Testis (tissue), 2 donors: ENCODE measurements at regions not wholly inside any gene's neighbourhood (a gene's known extent, or its start where the extent isn't known, plus 50 kb on each side); places are given as distances from the start of the nearest gene placed in this dataset.

ENCODE experiments used
- DNase-seq: peaks from one replicate; pipeline ENCODE4 v3.0.0-alpha.2; 2019
- H3K27ac ChIP-seq, 2 donors: fragments of 200-600 bp; sonication (generic); one replicate each; pipeline ENCODE4 v1.5.1; 2019
- H3K27me3 ChIP-seq: fragments of 200-600 bp; sonication (generic); one replicate; pipeline ENCODE4 v1.5.1; 2019
- H3K36me3 ChIP-seq: fragments of 200-600 bp; sonication (generic); one replicate; pipeline ENCODE4 v1.5.1; 2017; ENCODE audit warnings: low read depth; ENCODE audit errors: missing control alignments
- H3K4me1 ChIP-seq: fragments of 200-600 bp; sonication (generic); one replicate; pipeline ENCODE4 v1.5.1; 2019
- H3K4me3 ChIP-seq, 2 donors: fragments of 200-600 bp; sonication (generic); one replicate each; pipeline ENCODE4 v1.5.1; 2017 to 2019
- H3K9me3 ChIP-seq: fragments of 200-600 bp; sonication (generic); one replicate; pipeline ENCODE4 v1.5.1; 2017
- CTCF ChIP-seq, 3 experiments: fragments of 450-650 bp in 2 of 3; fragments of 200-600 bp in 1 of 3; sonication (generic) in 1 of 3; IDR thresholded peaks; one replicate each; pipeline ENCODE4 v1.5.1; 2016 to 2019; ENCODE audit warnings: antibody characterized with exemption in 3 of 3, mild to moderate bottlenecking in 2 of 3, moderate library complexity in 1 of 3
- POLR2A ChIP-seq: fragments of 450-650 bp; IDR thresholded peaks from one replicate; pipeline ENCODE4 v1.6.1; 2017; ENCODE audit warnings: antibody characterized with exemption, mild to moderate bottlenecking, moderate library complexity
- WGBS, 2 donors: methylation state at CpG; one replicate each; pipeline ENCODE4 v1.1.5; 2018; 5-methylcytosine and 5-hydroxymethylcytosine counted together
- intact Hi-C: fragments of 100-400 bp; cut with DNase I; formaldehyde crosslinking; loops from one replicate; pipeline ENCODE4 v1.15.1; 2023; ENCODE audit warnings: low total_unique reads

GRCh38 chr2:7971248-7971647, 710.6 kb upstream of the ID2 start:
- Histone ChIP-seq H3K27ac (no peak overlapping the region), H3K27me3 (no peaks in the 10 kb centered on the region), H3K9me3 (no peaks in the 10 kb centered on the region), H3K4me3 (no peak overlapping the region), H3K4me1 (no peaks in the 10 kb centered on the region), H3K36me3 (no peaks in the 10 kb centered on the region)
- 90 to 98% methylated on average over 2 of the region's 2 CpGs for WGBS, 2 donors
- intact Hi-C loops, result no loop called here
- TF ChIP-seq POLR2A, result no peak
- no peak for TF ChIP-seq CTCF (IDR thresholded peaks at IDR 0.05)
- DNase-seq, result no peak

- Histone ChIP-seq H3K36me3 (no peaks in the 10 kb centered on the region), H3K27ac (no peak overlapping the region), H3K27me3 (no peaks in the 10 kb centered on the region), H3K4me1 (no peaks in the 10 kb centered on the region), H3K9me3 (no peaks in the 10 kb centered on the region), H3K4me3 (no peak overlapping the region)
- DNase-seq, result no peak
- TF ChIP-seq CTCF (IDR thresholded peaks at IDR 0.05) (no peak), POLR2A (no peak)
- intact Hi-C loops, result no loop called here
- WGBS, 2 donors, result 74 to 78% methylated on average over 4 of the region's 4 CpGs
These were observed 710.0 kb upstream of the ID2 start for GRCh38 chr2:7971841-7972240.

- no peak overlapping the region for H3K4me3 ChIP-seq
- no peaks in the 10 kb centered on the region for H3K9me3 ChIP-seq
- H3K36me3 ChIP-seq, result no peaks in the 10 kb centered on the region
- DNase-seq, result no peak
- H3K27ac ChIP-seq, result no peak overlapping the region
- no peaks in the 10 kb centered on the region for H3K27me3 ChIP-seq
- whole genome bisulfite sequencing, 2 donors, result 82 to 96% methylated on average over 7 of the region's 7 CpGs
- intact Hi-C loops, result no loop called here
- no peaks in the 10 kb centered on the region for H3K4me1 ChIP-seq
- TF ChIP-seq POLR2A (no peak), CTCF (IDR thresholded peaks at IDR 0.05) (no peak)
These were observed 709.2 kb upstream of the ID2 start for GRCh38 chr2:7972670-7973069.

DNA sequence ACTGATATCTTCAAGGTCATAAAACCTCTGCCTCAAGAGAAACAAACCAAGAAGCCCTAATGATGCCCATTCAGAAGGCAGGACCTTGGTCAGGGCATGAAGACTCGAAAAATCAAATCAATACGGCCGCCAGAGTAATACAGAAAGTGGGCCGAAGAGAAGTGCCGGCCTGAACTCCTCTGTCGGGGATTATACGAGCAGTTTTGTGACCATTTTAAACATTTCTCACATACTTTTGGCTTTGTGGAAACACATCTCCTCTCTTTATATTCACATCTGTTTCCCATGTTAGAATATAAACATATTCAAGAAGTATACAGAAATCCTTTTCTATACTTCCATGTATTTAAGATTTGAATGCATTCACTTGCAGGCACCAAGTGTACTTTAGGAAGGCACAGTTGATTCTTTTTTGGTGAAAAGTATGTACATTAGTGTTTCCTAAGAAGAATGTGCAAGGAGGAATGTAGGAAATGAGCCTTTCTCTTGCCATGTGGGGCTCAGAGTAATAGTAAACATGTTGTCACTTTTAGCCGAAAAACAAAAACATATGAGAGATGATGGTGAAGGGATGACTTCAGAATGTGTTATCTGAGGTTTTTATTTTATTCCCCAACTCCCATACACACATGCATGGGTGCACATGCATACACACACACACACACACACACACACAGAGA, 707.9 kb upstream of the ID2 start:
- TF ChIP-seq POLR2A, result no peak
- no peak for TF ChIP-seq CTCF (IDR thresholded peaks at IDR 0.05)
- Histone ChIP-seq H3K4me3 (no peak overlapping the region), H3K27me3 (no peaks in the 10 kb centered on the region), H3K9me3 (no peaks in the 10 kb centered on the region), H3K36me3 (no peaks in the 10 kb centered on the region), H3K27ac (no peak overlapping the region), H3K4me1 (peaks cover 3% of the 10 kb centered on the region)
- DNase-seq, result no peak
- intact Hi-C loops, result no loop called here
- WGBS, 2 donors, result 91 to 95% methylated on average over 8 of the region's 8 CpGs

DNA sequence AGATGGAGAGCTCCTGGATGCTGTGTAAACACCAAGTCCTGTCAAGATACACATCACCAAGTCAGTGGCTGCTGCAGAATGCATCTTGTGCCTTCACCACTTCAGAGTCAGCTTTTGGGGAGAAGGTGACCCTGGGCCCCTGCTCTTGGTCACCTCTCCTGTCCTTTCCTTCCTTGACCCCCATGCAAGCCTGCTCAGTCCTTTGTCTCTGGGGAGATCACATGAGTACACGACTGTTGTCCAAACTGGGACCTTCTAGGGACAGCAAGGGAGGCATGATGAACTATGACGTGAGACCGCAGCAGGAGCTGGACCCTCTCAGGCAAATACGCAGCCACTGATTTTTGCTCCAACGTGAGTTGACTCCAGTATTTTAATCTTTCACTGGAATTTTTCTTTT, 706.9 kb upstream of the ID2 start:
- no peak overlapping the region for H3K27ac ChIP-seq
- H3K4me1 ChIP-seq, result peaks cover 3% of the 10 kb centered on the region
- no peaks in the 10 kb centered on the region for H3K27me3 ChIP-seq
- TF ChIP-seq CTCF (IDR thresholded peaks at IDR 0.05) (no peak), POLR2A (no peak)
- H3K36me3 ChIP-seq, result no peaks in the 10 kb centered on the region
- 91 to 94% methylated on average over 5 of the region's 5 CpGs for WGBS, 2 donors
- H3K9me3 ChIP-seq, result no peaks in the 10 kb centered on the region
- H3K4me3 ChIP-seq, result no peak overlapping the region
- DNase-seq, result no peak
- intact Hi-C loops, result no loop called here
